ENCODE measurements at regions not wholly inside any gene's neighbourhood (a gene's known extent, or its start where the extent isn't known, plus 50 kb on each side); places are given as distances from the start of the nearest gene placed in this dataset.

- H2AFZ ChIP-seq (ENCODE audit: insufficient read depth, low read length, poor library complexity): no peak overlapping the region
- H3K4me3 ChIP-seq (ENCODE audit: low read depth, low read length): no peak overlapping the region
- no peaks in the 10 kb centered on the region for H3K4me1 ChIP-seq (ENCODE audit: control insufficient read depth in 1 of 2, insufficient read depth in 2 of 2, low read length in 2 of 2)
- H3K4ac ChIP-seq (ENCODE audit: low read depth, low read length): no peak overlapping the region
- H3K9ac ChIP-seq (ENCODE audit: low read length): no peak overlapping the region
- H3K79me1 ChIP-seq (ENCODE audit: low read length): no peaks in the 10 kb centered on the region
- no peak overlapping the region for H3K4me2 ChIP-seq (ENCODE audit: low read length)
- no peak overlapping the region for H3K18ac ChIP-seq (ENCODE audit: low read length)
- H3K9me3 ChIP-seq (ENCODE audit: insufficient read depth, low read depth, low read length): no peaks in the 10 kb centered on the region
- H3K27me3 ChIP-seq (ENCODE audit: insufficient read depth, low read length): no peaks in the 10 kb centered on the region
- no peak overlapping the region for H3K23ac ChIP-seq (ENCODE audit: low read length)
- H4K8ac ChIP-seq (ENCODE audit: low read depth, low read length): no peak overlapping the region
- H2AK5ac ChIP-seq (ENCODE audit: low read length): no peak overlapping the region
- H3K14ac ChIP-seq (ENCODE audit: low read length): no peak overlapping the region
- no peak overlapping the region for H4K12ac ChIP-seq (ENCODE audit: low read depth, low read length)
- no peaks in the 10 kb centered on the region for H3K36me3 ChIP-seq (ENCODE audit: control insufficient read depth in 1 of 2, insufficient read depth in 2 of 2, low read length in 2 of 2)
- no peak overlapping the region for H3K27ac ChIP-seq (ENCODE audit: low read depth, low read length)
- no peaks in the 10 kb centered on the region for H3K79me2 ChIP-seq (ENCODE audit: control insufficient read depth, insufficient read depth, low read length, poor library complexity)
- no peak overlapping the region for H2BK12ac ChIP-seq (ENCODE audit: low read length)
- H4K91ac ChIP-seq (ENCODE audit: low read depth, low read length): no peak overlapping the region
- no CpG with 5 or more reads among the region's 4 CpGs for WGBS (ENCODE audit: extremely low coverage, insufficient coverage, insufficient read length)
- DNase-seq: peak; percentile 46 to 66
- H2BK120ac ChIP-seq (ENCODE audit: insufficient read depth, low read length, poor library complexity): no peak overlapping the region
- no peak overlapping the region for H2BK5ac ChIP-seq (ENCODE audit: low read depth, low read length, poor library complexity)
These were observed 302.0 kb downstream of the DUSP10 start for GRCh38 chr1:221439747-221440501.

GRCh38 chr1:221440658-221441057 is 301.2 kb downstream of the DUSP10 start:
- H2BK5ac ChIP-seq (ENCODE audit: low read depth, low read length, poor library complexity): no peak overlapping the region
- no peaks in the 10 kb centered on the region for H3K9me3 ChIP-seq (ENCODE audit: insufficient read depth, low read depth, low read length)
- no peak overlapping the region for H4K12ac ChIP-seq (ENCODE audit: low read depth, low read length)
- no peaks in the 10 kb centered on the region for H3K4me1 ChIP-seq (ENCODE audit: control insufficient read depth in 1 of 2, insufficient read depth in 2 of 2, low read length in 2 of 2)
- no CpG with 5 or more reads among the region's 5 CpGs for WGBS (ENCODE audit: extremely low coverage, insufficient coverage, insufficient read length)
- no peak for DNase-seq
- H3K14ac ChIP-seq (ENCODE audit: low read length): no peak overlapping the region
- no peak overlapping the region for H3K18ac ChIP-seq (ENCODE audit: low read length)
- no peaks in the 10 kb centered on the region for H3K27me3 ChIP-seq (ENCODE audit: insufficient read depth, low read length)
- H2AFZ ChIP-seq (ENCODE audit: insufficient read depth, low read length, poor library complexity): no peak overlapping the region
- no peak overlapping the region for H3K23ac ChIP-seq (ENCODE audit: low read length)
- no peak overlapping the region for H3K4me2 ChIP-seq (ENCODE audit: low read length)
- H3K4me3 ChIP-seq (ENCODE audit: low read depth, low read length): no peak overlapping the region
- H3K36me3 ChIP-seq (ENCODE audit: control insufficient read depth in 1 of 2, insufficient read depth in 2 of 2, low read length in 2 of 2): no peaks in the 10 kb centered on the region
- no peak overlapping the region for H2BK12ac ChIP-seq (ENCODE audit: low read length)
- no peak overlapping the region for H4K91ac ChIP-seq (ENCODE audit: low read depth, low read length)
- H3K9ac ChIP-seq (ENCODE audit: low read length): no peak overlapping the region
- no peak overlapping the region for H4K8ac ChIP-seq (ENCODE audit: low read depth, low read length)
- no peaks in the 10 kb centered on the region for H3K79me1 ChIP-seq (ENCODE audit: low read length)
- no peaks in the 10 kb centered on the region for H3K79me2 ChIP-seq (ENCODE audit: control insufficient read depth, insufficient read depth, low read length, poor library complexity)
- H2BK120ac ChIP-seq (ENCODE audit: insufficient read depth, low read length, poor library complexity): no peak overlapping the region
- no peak overlapping the region for H2AK5ac ChIP-seq (ENCODE audit: low read length)
- H3K27ac ChIP-seq (ENCODE audit: low read depth, low read length): no peak overlapping the region
- H3K4ac ChIP-seq (ENCODE audit: low read depth, low read length): no peak overlapping the region

GRCh38 chr1:221442056-221442455 is 299.8 kb downstream of the DUSP10 start:
- Histone ChIP-seq H3K36me3 (ENCODE audit: control insufficient read depth in 1 of 2, insufficient read depth in 2 of 2, low read length in 2 of 2) (no peaks in the 10 kb centered on the region), H4K12ac (ENCODE audit: low read depth, low read length) (no peak overlapping the region), H2BK120ac (ENCODE audit: insufficient read depth, low read length, poor library complexity) (no peak overlapping the region), H4K91ac (ENCODE audit: low read depth, low read length) (no peak overlapping the region), H3K79me2 (ENCODE audit: control insufficient read depth, insufficient read depth, low read length, poor library complexity) (no peaks in the 10 kb centered on the region), H2BK12ac (ENCODE audit: low read length) (no peak overlapping the region), H3K27ac (ENCODE audit: low read depth, low read length) (no peak overlapping the region), H3K14ac (ENCODE audit: low read length) (no peak overlapping the region), H3K23ac (ENCODE audit: low read length) (no peak overlapping the region), H3K18ac (ENCODE audit: low read length) (no peak overlapping the region), H3K9ac (ENCODE audit: low read length) (no peak overlapping the region), H3K4me3 (ENCODE audit: low read depth, low read length) (no peak overlapping the region), H2AK5ac (ENCODE audit: low read length) (no peak overlapping the region), H3K9me3 (ENCODE audit: insufficient read depth, low read depth, low read length) (no peaks in the 10 kb centered on the region), H2BK5ac (ENCODE audit: low read depth, low read length, poor library complexity) (no peak overlapping the region), H3K4me1 (ENCODE audit: control insufficient read depth in 1 of 2, insufficient read depth in 2 of 2, low read length in 2 of 2) (no peaks in the 10 kb centered on the region), H3K4me2 (ENCODE audit: low read length) (no peak overlapping the region), H3K27me3 (ENCODE audit: insufficient read depth, low read length) (no peaks in the 10 kb centered on the region), H4K8ac (ENCODE audit: low read depth, low read length) (no peak overlapping the region), H3K79me1 (ENCODE audit: low read length) (no peaks in the 10 kb centered on the region), H2AFZ (ENCODE audit: insufficient read depth, low read length, poor library complexity) (no peak overlapping the region), H3K4ac (ENCODE audit: low read depth, low read length) (no peak overlapping the region)
- DNase-seq: no peak
- no CpG with 5 or more reads among the region's 3 CpGs for WGBS (ENCODE audit: extremely low coverage, insufficient coverage, insufficient read length)

- Histone ChIP-seq H3K4me1 (ENCODE audit: control insufficient read depth in 1 of 2, insufficient read depth in 2 of 2, low read length in 2 of 2) (no peaks in the 10 kb centered on the region), H2BK5ac (ENCODE audit: low read depth, low read length, poor library complexity) (no peak overlapping the region), H2AK5ac (ENCODE audit: low read length) (no peak overlapping the region), H3K9ac (ENCODE audit: low read length) (no peak overlapping the region), H4K91ac (ENCODE audit: low read depth, low read length) (no peak overlapping the region), H3K14ac (ENCODE audit: low read length) (no peak overlapping the region), H3K4me2 (ENCODE audit: low read length) (no peak overlapping the region), H2BK12ac (ENCODE audit: low read length) (no peak overlapping the region), H4K8ac (ENCODE audit: low read depth, low read length) (no peak overlapping the region), H3K36me3 (ENCODE audit: control insufficient read depth in 1 of 2, insufficient read depth in 2 of 2, low read length in 2 of 2) (no peaks in the 10 kb centered on the region), H3K18ac (ENCODE audit: low read length) (no peak overlapping the region), H3K79me2 (ENCODE audit: control insufficient read depth, insufficient read depth, low read length, poor library complexity) (no peaks in the 10 kb centered on the region), H3K27me3 (ENCODE audit: insufficient read depth, low read length) (no peaks in the 10 kb centered on the region), H3K27ac (ENCODE audit: low read depth, low read length) (no peak overlapping the region), H2BK120ac (ENCODE audit: insufficient read depth, low read length, poor library complexity) (no peak overlapping the region), H2AFZ (ENCODE audit: insufficient read depth, low read length, poor library complexity) (no peak overlapping the region), H3K4ac (ENCODE audit: low read depth, low read length) (no peak overlapping the region), H3K4me3 (ENCODE audit: low read depth, low read length) (no peak overlapping the region), H4K12ac (ENCODE audit: low read depth, low read length) (no peak overlapping the region), H3K23ac (ENCODE audit: low read length) (no peak overlapping the region), H3K79me1 (ENCODE audit: low read length) (no peaks in the 10 kb centered on the region), H3K9me3 (ENCODE audit: insufficient read depth, low read depth, low read length) (no peaks in the 10 kb centered on the region)
- DNase-seq: no peak
- WGBS (ENCODE audit: extremely low coverage, insufficient coverage, insufficient read length): no CpG with 5 or more reads among the region's 6 CpGs
These were observed 297.5 kb downstream of the DUSP10 start for GRCh38 chr1:221444346-221444745.

Measured in trophoblast cell (in vitro differentiated cells and primary cell).